Erythroblast (primary cell): ENCODE measurements at regions not wholly inside any gene's neighbourhood (a gene's known extent, or its start where the extent isn't known, plus 50 kb on each side); places are given as distances from the start of the nearest gene placed in this dataset.

Source experiments
- GATA1 ChIP-seq: IDR thresholded peaks from 2 replicates; pipeline ENCODE4 v1.6.1; 2011; ENCODE audit warnings: low read depth, mild to moderate bottlenecking, control low read depth, low read length, moderate library complexity
- POLR2A ChIP-seq: IDR thresholded peaks from 2 replicates; pipeline ENCODE4 v1.6.1; 2011; ENCODE audit warnings: mild to moderate bottlenecking, low read length

GRCh38 chr4:149886786-149887490 lies 71.3 kb upstream of the IQCM start:
- TF ChIP-seq POLR2A (no peak), GATA1 (no peak)
